Stimulated activated CD4-positive, alpha-beta T cell treated with anti-CD3 and anti-CD28 coated beads, Interleukin-12 subunit alpha, Interleukin-12 subunit beta, amount 100 ng/mL, for 24 hours (primary cell): ENCODE measurements at regions not wholly inside any gene's neighbourhood (a gene's known extent, or its start where the extent isn't known, plus 50 kb on each side); places are given as distances from the start of the nearest gene placed in this dataset.
A peak's percentile ranks its signal among the peaks of the same experiment; 100 is the strongest.

Source experiments
- DNase-seq, 2 experiments: peaks; one replicate each; pipeline ENCODE4 v3.0.0-alpha.2; 2020; ENCODE audit warnings: low read depth in 2 of 2

GRCh38 chr7:86947929-86948328, 111.5 kb downstream of the ELAPOR2 start:
- DNase-seq, result no peak

- DNase-seq, result no peak
These were observed 116.0 kb downstream of the ELAPOR2 start for GRCh38 chr7:86943447-86943846.

GRCh38 chr7:86942995-86943394, 116.5 kb downstream of the ELAPOR2 start:
- no peak for DNase-seq

- no peak for DNase-seq
These were observed 117.4 kb downstream of the ELAPOR2 start for GRCh38 chr7:86942081-86942480.

- DNase-seq, result peak in 1 of 2 experiments; percentile 6
These were observed 120.1 kb downstream of the ELAPOR2 start for GRCh38 chr7:86939197-86939814.

GRCh38 chr7:86937363-86937878, 122.0 kb downstream of the ELAPOR2 start:
- no peak for DNase-seq

GRCh38 chr7:86933295-86933845, 126.1 kb downstream of the ELAPOR2 start:
- no peak for DNase-seq

- no peak for DNase-seq
These were observed 127.4 kb downstream of the ELAPOR2 start for GRCh38 chr7:86932038-86932512.

- DNase-seq, result no peak
These were observed 128.0 kb downstream of the ELAPOR2 start for GRCh38 chr7:86931439-86931838.

- DNase-seq, result no peak
These were observed 128.7 kb downstream of the ELAPOR2 start for GRCh38 chr7:86930554-86931307.

- no peak for DNase-seq
These were observed 130.0 kb downstream of the ELAPOR2 start for GRCh38 chr7:86929293-86930109.

GRCh38 chr7:86928308-86928707, 131.1 kb downstream of the ELAPOR2 start:
- DNase-seq, result no peak

- no peak for DNase-seq
These were observed 132.7 kb downstream of the ELAPOR2 start for GRCh38 chr7:86926732-86927131.

- DNase-seq, result no peak
These were observed 134.2 kb downstream of the ELAPOR2 start for GRCh38 chr7:86925221-86925620.

GRCh38 chr7:86923527-86923926, 135.9 kb downstream of the ELAPOR2 start:
- DNase-seq, result no peak

- no peak for DNase-seq
These were observed 139.3 kb downstream of the ELAPOR2 start for GRCh38 chr7:86920154-86920553.

GRCh38 chr7:86918245-86918644, 141.2 kb downstream of the ELAPOR2 start:
- no peak for DNase-seq

- no peak for DNase-seq
These were observed 143.1 kb downstream of the ELAPOR2 start for GRCh38 chr7:86916277-86916825.

GRCh38 chr7:86914551-86914950, 144.9 kb downstream of the ELAPOR2 start:
- DNase-seq, result no peak
